GM20000 (cell line): ENCODE measurements at regions not wholly inside any gene's neighbourhood (a gene's known extent, or its start where the extent isn't known, plus 50 kb on each side); places are given as distances from the start of the nearest gene placed in this dataset.
"Not testable (repeated sequence)": the region's sequence is repeated elsewhere in the genome, so short reads cannot be mapped to it uniquely, and the experiment has no call there.

ENCODE experiments used
- DNase-seq: peaks from one replicate; pipeline ENCODE4 v3.0.0; 2012; ENCODE audit warnings: low spot score
- TF ChIP-seq, protein P1 (sequence below): IDR thresholded peaks from 2 replicates; pipeline ENCODE4 v1.5.1; 2012; ENCODE audit warnings: mild to moderate bottlenecking, control low read depth; ENCODE audit errors: extremely low read depth, missing control alignments

DNA sequence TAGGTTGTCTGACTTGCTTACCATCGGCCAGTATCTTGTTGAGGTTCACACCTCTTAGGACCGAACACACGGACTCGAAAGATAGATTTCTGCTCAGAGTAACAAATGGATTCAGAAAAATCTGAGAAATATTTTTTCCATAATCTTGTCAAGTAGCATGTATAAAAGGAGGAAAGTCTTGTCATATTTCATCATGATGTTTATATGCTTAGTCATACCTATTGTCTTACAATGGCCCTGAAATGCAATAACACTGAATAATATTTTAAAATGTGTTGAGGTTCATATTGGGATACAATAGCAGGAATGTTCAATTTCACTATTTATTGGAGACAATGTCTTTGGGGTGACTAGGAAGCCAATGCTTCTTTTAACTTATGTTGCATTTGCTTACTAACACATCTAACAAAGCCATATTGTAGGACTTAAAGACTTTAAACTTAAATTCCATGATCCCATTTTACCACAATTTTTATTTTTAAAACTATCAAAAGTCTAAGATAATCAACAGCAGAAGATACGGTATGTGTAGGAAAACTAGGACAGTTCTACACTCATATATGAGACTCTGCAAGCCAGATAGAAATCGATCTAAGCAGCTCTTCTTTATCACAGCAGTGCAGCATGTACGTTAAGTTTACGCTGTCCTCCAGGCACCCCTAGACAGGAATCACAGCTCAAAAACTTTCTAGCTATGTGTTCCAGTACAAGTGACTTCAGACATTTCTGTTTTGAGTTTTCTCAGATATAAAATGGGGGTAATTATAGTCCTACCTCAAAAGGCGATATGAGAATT is 135.7 kb upstream of the CAV2 start:
- no peak for DNase-seq
- TF ChIP-seq, protein P1, sequence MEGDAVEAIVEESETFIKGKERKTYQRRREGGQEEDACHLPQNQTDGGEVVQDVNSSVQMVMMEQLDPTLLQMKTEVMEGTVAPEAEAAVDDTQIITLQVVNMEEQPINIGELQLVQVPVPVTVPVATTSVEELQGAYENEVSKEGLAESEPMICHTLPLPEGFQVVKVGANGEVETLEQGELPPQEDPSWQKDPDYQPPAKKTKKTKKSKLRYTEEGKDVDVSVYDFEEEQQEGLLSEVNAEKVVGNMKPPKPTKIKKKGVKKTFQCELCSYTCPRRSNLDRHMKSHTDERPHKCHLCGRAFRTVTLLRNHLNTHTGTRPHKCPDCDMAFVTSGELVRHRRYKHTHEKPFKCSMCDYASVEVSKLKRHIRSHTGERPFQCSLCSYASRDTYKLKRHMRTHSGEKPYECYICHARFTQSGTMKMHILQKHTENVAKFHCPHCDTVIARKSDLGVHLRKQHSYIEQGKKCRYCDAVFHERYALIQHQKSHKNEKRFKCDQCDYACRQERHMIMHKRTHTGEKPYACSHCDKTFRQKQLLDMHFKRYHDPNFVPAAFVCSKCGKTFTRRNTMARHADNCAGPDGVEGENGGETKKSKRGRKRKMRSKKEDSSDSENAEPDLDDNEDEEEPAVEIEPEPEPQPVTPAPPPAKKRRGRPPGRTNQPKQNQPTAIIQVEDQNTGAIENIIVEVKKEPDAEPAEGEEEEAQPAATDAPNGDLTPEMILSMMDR = no peak

GRCh38 chr7:116364469-116364868 is 135.1 kb upstream of the CAV2 start:
- TF ChIP-seq, protein P1 = no peak
- no peak for DNase-seq

DNA sequence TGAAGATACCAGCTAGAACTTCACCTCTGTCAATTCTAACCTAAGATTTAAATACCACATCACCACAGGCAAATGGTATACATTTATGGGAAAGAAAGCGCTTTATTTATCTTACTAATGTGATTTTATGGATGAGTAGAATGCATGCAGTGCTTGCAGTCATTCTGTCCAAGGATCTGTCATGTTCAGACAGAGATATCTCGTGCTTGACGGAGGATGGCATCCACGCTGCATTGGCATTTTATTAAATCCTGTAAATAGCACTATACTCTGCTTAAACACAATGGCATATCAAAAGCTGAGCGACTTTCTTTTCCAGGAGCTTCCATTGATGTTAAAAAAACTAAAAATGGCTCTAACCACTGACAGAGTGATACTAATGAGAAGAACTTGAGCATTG is 133.7 kb upstream of the CAV2 start:
- TF ChIP-seq, protein P1 = no peak
- DNase-seq = no peak

- TF ChIP-seq, protein P1 = no peak
- no peak for DNase-seq
Measured at GRCh38 chr7:116367171-116367813, 132.2 kb upstream of the CAV2 start.

DNA sequence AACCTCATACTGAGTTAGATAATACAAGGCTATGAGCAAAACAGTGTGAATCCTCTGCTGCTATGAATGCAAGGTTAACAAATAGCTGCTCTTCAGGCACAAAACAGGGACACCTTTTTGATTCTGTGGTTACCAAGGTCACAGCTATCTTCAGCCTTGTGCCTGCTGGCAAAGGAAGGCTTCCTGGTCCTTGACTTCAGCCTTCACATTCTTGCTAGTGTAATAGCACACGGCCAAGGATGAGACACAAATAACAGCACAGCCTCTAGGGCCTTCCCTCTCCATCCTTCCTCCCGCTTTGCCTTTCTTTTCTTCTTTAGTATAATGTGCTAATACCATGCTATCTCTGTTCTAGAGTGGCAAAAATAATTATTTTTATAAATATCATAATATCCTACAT is 130.6 kb upstream of the CAV2 start:
- TF ChIP-seq, protein P1 = no peak

GRCh38 chr7:116371536-116371935 is 128.0 kb upstream of the CAV2 start:
- not testable (repeated sequence) for DNase-seq

More for the DNA sequence above, 130.6 kb upstream of the CAV2 start:
- no peak for DNase-seq

DNA sequence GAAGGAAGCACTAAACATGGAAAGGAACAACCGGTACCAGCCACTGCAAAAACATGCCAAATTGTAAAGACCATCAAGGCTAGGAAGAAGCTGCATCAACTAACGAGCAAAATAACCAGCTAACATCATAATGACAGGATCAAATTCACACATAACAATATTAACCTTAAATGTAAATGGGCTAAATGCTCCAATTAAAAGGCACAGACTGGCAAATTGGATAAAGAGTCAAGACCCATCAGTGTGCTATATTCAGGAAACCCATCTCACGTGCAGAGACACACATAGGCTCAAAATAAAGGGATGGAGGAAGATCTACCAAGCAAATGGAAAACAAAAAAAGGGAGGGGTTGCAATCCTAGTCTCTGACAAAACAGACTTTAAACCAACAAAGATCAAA is 126.3 kb upstream of the CAV2 start:
- DNase-seq = not testable (repeated sequence)

- DNase-seq = no peak
- TF ChIP-seq, protein P1 = no peak
Measured at GRCh38 chr7:116377721-116378120, 121.8 kb upstream of the CAV2 start.
